ENCODE measurements at regions not wholly inside any gene's neighbourhood (a gene's known extent, or its start where the extent isn't known, plus 50 kb on each side); places are given as distances from the start of the nearest gene placed in this dataset.

DNA sequence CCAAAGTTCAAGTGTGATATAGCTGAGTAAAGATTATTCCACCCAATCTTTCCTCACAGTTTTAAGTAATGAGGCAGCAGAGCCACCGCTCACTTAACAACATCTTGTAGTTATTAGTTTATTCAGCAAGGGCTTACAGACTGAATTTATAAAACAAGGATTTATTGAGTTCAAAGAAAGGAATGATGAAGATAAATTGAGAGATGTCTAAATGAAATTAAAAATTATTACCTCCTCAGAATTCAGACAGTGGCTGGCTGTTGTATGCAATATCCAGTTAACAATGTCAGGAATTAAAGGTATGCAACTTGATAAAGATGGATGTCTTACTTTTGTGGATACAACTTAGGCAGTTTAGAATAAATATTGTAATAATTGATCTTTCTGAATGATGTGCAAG is 927.3 kb upstream of the CDH2 start:
- TF ChIP-seq, protein P1, sequence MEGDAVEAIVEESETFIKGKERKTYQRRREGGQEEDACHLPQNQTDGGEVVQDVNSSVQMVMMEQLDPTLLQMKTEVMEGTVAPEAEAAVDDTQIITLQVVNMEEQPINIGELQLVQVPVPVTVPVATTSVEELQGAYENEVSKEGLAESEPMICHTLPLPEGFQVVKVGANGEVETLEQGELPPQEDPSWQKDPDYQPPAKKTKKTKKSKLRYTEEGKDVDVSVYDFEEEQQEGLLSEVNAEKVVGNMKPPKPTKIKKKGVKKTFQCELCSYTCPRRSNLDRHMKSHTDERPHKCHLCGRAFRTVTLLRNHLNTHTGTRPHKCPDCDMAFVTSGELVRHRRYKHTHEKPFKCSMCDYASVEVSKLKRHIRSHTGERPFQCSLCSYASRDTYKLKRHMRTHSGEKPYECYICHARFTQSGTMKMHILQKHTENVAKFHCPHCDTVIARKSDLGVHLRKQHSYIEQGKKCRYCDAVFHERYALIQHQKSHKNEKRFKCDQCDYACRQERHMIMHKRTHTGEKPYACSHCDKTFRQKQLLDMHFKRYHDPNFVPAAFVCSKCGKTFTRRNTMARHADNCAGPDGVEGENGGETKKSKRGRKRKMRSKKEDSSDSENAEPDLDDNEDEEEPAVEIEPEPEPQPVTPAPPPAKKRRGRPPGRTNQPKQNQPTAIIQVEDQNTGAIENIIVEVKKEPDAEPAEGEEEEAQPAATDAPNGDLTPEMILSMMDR (IDR thresholded peaks at IDR 0.05), result no peak
- TF ChIP-seq EZH2 (IDR thresholded peaks at IDR 0.05) (no peak), EZH2phosphoT487 (IDR thresholded peaks at IDR 0.05) (no peak)
